ENCODE measurements at regions not wholly inside any gene's neighbourhood (a gene's known extent, or its start where the extent isn't known, plus 50 kb on each side); places are given as distances from the start of the nearest gene placed in this dataset.

- DNase-seq = no peak
These were observed 145.5 kb downstream of the WNT5A start for GRCh38 chr3:55341502-55342031.

GRCh38 chr3:55339819-55340218, 147.3 kb downstream of the WNT5A start:
- no peak for DNase-seq

- DNase-seq = no peak
These were observed 147.7 kb downstream of the WNT5A start for GRCh38 chr3:55339390-55339789.

- no peak for DNase-seq
These were observed 149.4 kb downstream of the WNT5A start for GRCh38 chr3:55337641-55338180.

- no peak for DNase-seq
These were observed 153.2 kb downstream of the WNT5A start for GRCh38 chr3:55333923-55334322.

- DNase-seq = no peak
These were observed 154.1 kb downstream of the WNT5A start for GRCh38 chr3:55333046-55333445.

- DNase-seq = no peak
These were observed 154.9 kb downstream of the WNT5A start for GRCh38 chr3:55332176-55332575.

GRCh38 chr3:55331524-55331923, 155.6 kb downstream of the WNT5A start:
- DNase-seq = no peak

- no peak for DNase-seq
These were observed 156.3 kb downstream of the WNT5A start for GRCh38 chr3:55330756-55331155.

- DNase-seq = no peak
These were observed 156.8 kb downstream of the WNT5A start for GRCh38 chr3:55330355-55330754.

GRCh38 chr3:55329849-55330248, 157.3 kb downstream of the WNT5A start:
- no peak for DNase-seq

GRCh38 chr3:55327131-55327920, 159.8 kb downstream of the WNT5A start:
- no peak for DNase-seq

- DNase-seq = peak; percentile 57
These were observed 164.5 kb downstream of the WNT5A start for GRCh38 chr3:55322638-55323037.

- DNase-seq = no peak
These were observed 166.2 kb downstream of the WNT5A start for GRCh38 chr3:55320928-55321327.

- DNase-seq = no peak
These were observed 171.7 kb downstream of the WNT5A start for GRCh38 chr3:55315396-55315795.

GRCh38 chr3:55313666-55314065, 173.4 kb downstream of the WNT5A start:
- no peak for DNase-seq

GRCh38 chr3:55309336-55309735, 177.8 kb downstream of the WNT5A start:
- DNase-seq = no peak

- DNase-seq = no peak
These were observed 179.5 kb downstream of the WNT5A start for GRCh38 chr3:55307622-55308021.

- DNase-seq = peak; percentile 24
These were observed 181.2 kb downstream of the WNT5A start for GRCh38 chr3:55305696-55306485.

- no peak for DNase-seq
These were observed 186.4 kb downstream of the WNT5A start for GRCh38 chr3:55300701-55301100.

GRCh38 chr3:55297706-55298105, 189.4 kb downstream of the WNT5A start:
- DNase-seq = no peak

- DNase-seq = no peak
These were observed 189.9 kb downstream of the WNT5A start for GRCh38 chr3:55297245-55297644.

- no peak for DNase-seq
These were observed 190.3 kb downstream of the WNT5A start for GRCh38 chr3:55296791-55297190.

GRCh38 chr3:55296030-55296429, 191.1 kb downstream of the WNT5A start:
- DNase-seq = no peak
